ENCODE measurements at regions not wholly inside any gene's neighbourhood (a gene's known extent, or its start where the extent isn't known, plus 50 kb on each side); places are given as distances from the start of the nearest gene placed in this dataset.

DNA sequence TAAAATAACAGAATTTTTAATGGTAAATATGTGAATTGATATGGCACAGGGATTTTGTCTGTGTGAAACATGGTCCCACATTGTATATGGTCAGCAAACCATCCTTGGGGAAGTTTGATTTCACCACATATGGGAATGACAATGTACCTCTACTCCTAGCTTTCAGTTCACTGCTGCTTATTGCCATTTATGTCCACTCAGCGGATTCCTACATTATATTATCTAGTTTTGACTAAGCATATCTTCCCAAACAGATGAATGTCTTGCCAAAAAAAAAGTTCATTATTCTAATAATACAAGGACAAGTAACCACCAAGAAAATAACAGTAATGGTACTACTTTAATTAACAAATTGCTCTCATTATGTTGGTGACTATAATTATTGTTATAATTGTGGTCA is 1521.6 kb downstream of the MAT2B start:
- TF ChIP-seq POLR2A (IDR thresholded peaks at IDR 0.05), result no peak
- TF ChIP-seq, protein P1, sequence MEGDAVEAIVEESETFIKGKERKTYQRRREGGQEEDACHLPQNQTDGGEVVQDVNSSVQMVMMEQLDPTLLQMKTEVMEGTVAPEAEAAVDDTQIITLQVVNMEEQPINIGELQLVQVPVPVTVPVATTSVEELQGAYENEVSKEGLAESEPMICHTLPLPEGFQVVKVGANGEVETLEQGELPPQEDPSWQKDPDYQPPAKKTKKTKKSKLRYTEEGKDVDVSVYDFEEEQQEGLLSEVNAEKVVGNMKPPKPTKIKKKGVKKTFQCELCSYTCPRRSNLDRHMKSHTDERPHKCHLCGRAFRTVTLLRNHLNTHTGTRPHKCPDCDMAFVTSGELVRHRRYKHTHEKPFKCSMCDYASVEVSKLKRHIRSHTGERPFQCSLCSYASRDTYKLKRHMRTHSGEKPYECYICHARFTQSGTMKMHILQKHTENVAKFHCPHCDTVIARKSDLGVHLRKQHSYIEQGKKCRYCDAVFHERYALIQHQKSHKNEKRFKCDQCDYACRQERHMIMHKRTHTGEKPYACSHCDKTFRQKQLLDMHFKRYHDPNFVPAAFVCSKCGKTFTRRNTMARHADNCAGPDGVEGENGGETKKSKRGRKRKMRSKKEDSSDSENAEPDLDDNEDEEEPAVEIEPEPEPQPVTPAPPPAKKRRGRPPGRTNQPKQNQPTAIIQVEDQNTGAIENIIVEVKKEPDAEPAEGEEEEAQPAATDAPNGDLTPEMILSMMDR (IDR thresholded peaks at IDR 0.05), result no peak
